ENCODE measurements at regions not wholly inside any gene's neighbourhood (a gene's known extent, or its start where the extent isn't known, plus 50 kb on each side); places are given as distances from the start of the nearest gene placed in this dataset.

GRCh38 chr20:51309128-51309527, 233.4 kb downstream of the NFATC2 start:
- Histone ChIP-seq H3K9me3 (ENCODE audit: control insufficient read depth, insufficient read depth, low read depth, low read length) (no peaks in the 10 kb centered on the region), H3K4me2 (ENCODE audit: extremely low read depth, insufficient read depth, low read length) (no peak overlapping the region), H3K36me3 (ENCODE audit: control insufficient read depth, insufficient read depth, low read length) (no peaks in the 10 kb centered on the region), H3K27me3 (ENCODE audit: control insufficient read depth, insufficient read depth, low read length) (no peaks in the 10 kb centered on the region), H3K79me2 (ENCODE audit: control insufficient read depth, insufficient read depth, low read length) (no peaks in the 10 kb centered on the region), H2AFZ (ENCODE audit: low read length) (no peak overlapping the region), H4K20me1 (ENCODE audit: control insufficient read depth, extremely low read depth, insufficient read depth, low read length) (no peaks in the 10 kb centered on the region), H3K4me1 (ENCODE audit: control insufficient read depth, extremely low read depth, insufficient read depth, low read length) (no peaks in the 10 kb centered on the region), H3K27ac (ENCODE audit: insufficient read depth, low read length) (no peak overlapping the region), H3K4me3 (replicated peaks in 1 of 4; ENCODE audit: control extremely low read depth in 1 of 4, insufficient read depth in 1 of 4, low read depth in 3 of 4, low read length in 4 of 4) (no peak overlapping the region), H3K9ac (ENCODE audit: insufficient read depth, low read length) (no peak overlapping the region)
- peak in 1 of 2 donors; percentile 16 for DNase-seq (ENCODE audit: low read depth in 2 of 2)
- TF ChIP-seq EZH2 (IDR thresholded peaks at IDR 0.05; ENCODE audit: low read length, missing control alignments) (no peak), CTCF (conservative IDR thresholded peaks at IDR 0.05 in 1 of 2, IDR thresholded peaks at IDR 0.05 in 1 of 2; ENCODE audit: low read depth in 1 of 2, low read length in 2 of 2) (no peak)

- Histone ChIP-seq H3K4me3 (replicated peaks in 1 of 4; ENCODE audit: control extremely low read depth in 1 of 4, insufficient read depth in 1 of 4, low read depth in 3 of 4, low read length in 4 of 4) (no peak overlapping the region), H2AFZ (ENCODE audit: low read length) (no peak overlapping the region), H3K27me3 (ENCODE audit: control insufficient read depth, insufficient read depth, low read length) (no peaks in the 10 kb centered on the region), H3K27ac (ENCODE audit: insufficient read depth, low read length) (no peak overlapping the region), H3K79me2 (ENCODE audit: control insufficient read depth, insufficient read depth, low read length) (no peaks in the 10 kb centered on the region), H3K9ac (ENCODE audit: insufficient read depth, low read length) (no peak overlapping the region), H4K20me1 (ENCODE audit: control insufficient read depth, extremely low read depth, insufficient read depth, low read length) (no peaks in the 10 kb centered on the region), H3K9me3 (ENCODE audit: control insufficient read depth, insufficient read depth, low read depth, low read length) (no peaks in the 10 kb centered on the region), H3K4me1 (ENCODE audit: control insufficient read depth, extremely low read depth, insufficient read depth, low read length) (no peaks in the 10 kb centered on the region), H3K4me2 (ENCODE audit: extremely low read depth, insufficient read depth, low read length) (no peak overlapping the region), H3K36me3 (ENCODE audit: control insufficient read depth, insufficient read depth, low read length) (no peaks in the 10 kb centered on the region)
- TF ChIP-seq EZH2 (IDR thresholded peaks at IDR 0.05; ENCODE audit: low read length, missing control alignments) (no peak), CTCF (conservative IDR thresholded peaks at IDR 0.05 in 1 of 2, IDR thresholded peaks at IDR 0.05 in 1 of 2; ENCODE audit: low read depth in 1 of 2, low read length in 2 of 2) (peak; percentile 81 to 85)
- peak; percentile 57 to 67 for DNase-seq (ENCODE audit: low read depth in 2 of 2)
Measured at GRCh38 chr20:51306521-51307358, 235.8 kb downstream of the NFATC2 start.

- Histone ChIP-seq H3K4me2 (ENCODE audit: extremely low read depth, insufficient read depth, low read length) (no peak overlapping the region), H3K4me1 (ENCODE audit: control insufficient read depth, extremely low read depth, insufficient read depth, low read length) (no peaks in the 10 kb centered on the region), H3K9ac (ENCODE audit: insufficient read depth, low read length) (no peak overlapping the region), H3K27me3 (ENCODE audit: control insufficient read depth, insufficient read depth, low read length) (no peaks in the 10 kb centered on the region), H3K79me2 (ENCODE audit: control insufficient read depth, insufficient read depth, low read length) (no peaks in the 10 kb centered on the region), H3K27ac (ENCODE audit: insufficient read depth, low read length) (no peak overlapping the region), H4K20me1 (ENCODE audit: control insufficient read depth, extremely low read depth, insufficient read depth, low read length) (no peaks in the 10 kb centered on the region), H3K4me3 (replicated peaks in 1 of 4; ENCODE audit: control extremely low read depth in 1 of 4, insufficient read depth in 1 of 4, low read depth in 3 of 4, low read length in 4 of 4) (no peak overlapping the region), H3K36me3 (ENCODE audit: control insufficient read depth, insufficient read depth, low read length) (no peaks in the 10 kb centered on the region), H2AFZ (ENCODE audit: low read length) (no peak overlapping the region), H3K9me3 (ENCODE audit: control insufficient read depth, insufficient read depth, low read depth, low read length) (no peaks in the 10 kb centered on the region)
- TF ChIP-seq EZH2 (IDR thresholded peaks at IDR 0.05; ENCODE audit: low read length, missing control alignments) (no peak), CTCF (conservative IDR thresholded peaks at IDR 0.05 in 1 of 2, IDR thresholded peaks at IDR 0.05 in 1 of 2; ENCODE audit: low read depth in 1 of 2, low read length in 2 of 2) (no peak)
- no peak for DNase-seq (ENCODE audit: low read depth in 2 of 2)
Measured at GRCh38 chr20:51306081-51306480, 236.4 kb downstream of the NFATC2 start.

Data from fibroblast of lung (primary cell).